HG03135 (cell line): ENCODE measurements at regions not wholly inside any gene's neighbourhood (a gene's known extent, or its start where the extent isn't known, plus 50 kb on each side); places are given as distances from the start of the nearest gene placed in this dataset.

ENCODE experiments used
- ATAC-seq: cut with Tn5 transposase; IDR thresholded peaks from one replicate; pipeline ENCODE4 v1.9.1; 2021; ENCODE audit warnings: mild to moderate bottlenecking, moderate library complexity; ENCODE audit not compliant: unreplicated experiment

DNA sequence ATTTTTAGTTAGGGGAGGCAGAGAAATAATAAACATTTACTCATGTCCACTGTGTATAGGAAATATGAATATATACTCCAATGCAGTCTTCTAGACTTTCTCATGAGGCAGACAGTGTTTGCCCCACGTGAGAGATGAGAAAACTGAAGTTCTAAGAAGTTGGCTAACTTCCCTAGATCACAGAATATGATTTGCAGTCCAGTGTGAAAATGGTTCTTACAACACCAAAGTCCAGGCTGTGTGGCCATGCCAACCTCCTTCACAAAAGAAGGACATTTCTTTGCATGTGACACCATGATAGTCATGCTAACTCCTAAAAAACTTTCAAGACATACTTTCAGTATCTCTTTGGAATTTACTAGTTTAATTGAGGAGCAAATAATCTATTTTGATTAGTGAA, 143.7 kb downstream of the IRS1 start:
- no peak for ATAC-seq

GRCh38 chr2:226652983-226653765, 146.4 kb downstream of the IRS1 start:
- ATAC-seq: no peak

GRCh38 chr2:226652369-226652768, 147.3 kb downstream of the IRS1 start:
- ATAC-seq: peak; percentile 67

GRCh38 chr2:226649871-226650660, 149.6 kb downstream of the IRS1 start:
- ATAC-seq: peak; percentile 78

DNA sequence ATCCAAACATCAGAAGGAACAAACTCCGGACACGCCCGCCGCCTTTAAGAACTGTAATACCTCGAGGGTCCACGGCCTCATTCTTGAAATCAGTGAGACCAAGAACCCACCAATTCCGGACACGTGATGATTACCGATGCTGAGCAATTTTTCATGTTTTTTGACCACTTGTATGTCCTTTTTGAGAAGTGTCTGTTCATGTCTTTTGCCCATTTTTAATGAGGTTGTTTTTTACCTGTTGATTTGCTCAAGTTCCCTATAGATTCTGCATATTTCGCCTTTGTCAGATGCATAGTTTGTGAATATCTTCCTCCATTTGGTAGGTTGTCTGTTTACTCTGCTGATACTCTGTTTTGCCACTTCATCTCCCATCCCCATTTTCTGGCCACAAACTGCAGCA, 150.4 kb downstream of the IRS1 start:
- ATAC-seq: no peak

DNA sequence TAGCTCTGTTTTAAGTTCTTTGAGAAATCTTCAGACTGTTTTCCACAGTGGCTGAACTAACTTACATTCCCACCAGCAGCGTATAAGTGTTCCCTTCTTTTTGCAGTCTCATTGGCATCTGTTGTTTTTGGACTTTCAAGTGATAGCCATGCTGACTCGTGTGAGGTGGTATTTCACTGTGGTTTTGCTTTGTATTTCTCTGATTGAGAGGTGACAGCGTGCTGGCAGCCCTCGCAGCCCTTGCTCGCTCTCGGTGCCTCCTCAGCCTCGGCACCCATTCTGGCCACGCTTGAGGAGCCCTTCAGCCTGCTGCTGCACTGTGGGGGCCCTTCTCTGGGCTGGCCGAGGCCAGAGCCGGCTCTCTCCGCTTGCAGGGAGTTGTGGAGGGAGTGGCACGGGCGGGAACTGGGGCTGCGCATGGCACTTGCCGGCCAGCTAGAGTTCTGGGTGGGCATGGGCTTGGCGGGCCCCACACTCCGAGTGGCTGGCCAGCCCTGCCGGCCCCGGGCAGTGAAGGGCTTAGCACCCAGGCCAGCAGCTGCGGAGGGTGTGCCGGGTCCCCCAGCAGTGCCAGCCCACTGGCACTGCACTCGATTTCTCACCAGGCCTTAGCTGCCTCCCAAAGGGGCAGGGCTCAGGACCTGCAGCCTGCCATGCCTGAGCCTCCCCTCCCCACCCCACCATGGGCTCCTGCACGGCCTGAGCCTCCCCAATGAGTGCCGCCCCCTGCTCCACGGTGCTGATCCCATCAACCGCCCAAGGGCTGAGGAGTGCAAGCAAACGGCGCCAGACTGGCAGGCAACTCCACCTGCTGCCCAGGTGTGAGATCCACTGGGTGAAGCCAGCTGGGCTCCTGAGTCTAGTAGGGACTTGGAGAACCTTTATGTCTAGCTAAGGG, 151.8 kb downstream of the IRS1 start:
- no peak for ATAC-seq

DNA sequence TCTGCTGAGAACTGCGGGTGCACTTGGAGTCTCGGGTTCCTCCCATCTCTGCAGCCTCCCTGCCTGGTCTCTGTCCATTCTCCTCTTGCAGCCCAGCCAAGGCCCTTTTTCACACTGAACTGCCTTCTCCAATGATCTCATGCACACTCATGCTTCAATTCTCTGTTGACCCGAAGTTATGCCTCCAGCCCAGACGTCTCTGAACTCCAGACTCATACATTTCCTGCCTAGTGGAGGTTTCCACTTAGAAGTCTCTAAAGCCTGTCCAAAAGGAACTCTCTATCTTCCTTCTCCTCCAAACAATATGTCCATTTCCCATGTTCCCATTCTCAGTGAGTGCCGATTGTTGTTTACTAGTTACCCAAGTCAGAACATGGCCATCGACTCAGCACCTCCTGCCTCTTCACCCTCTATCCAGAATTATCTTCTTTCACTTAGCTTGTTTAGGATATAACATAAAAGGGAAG, 155.2 kb downstream of the IRS1 start:
- ATAC-seq: no peak

DNA sequence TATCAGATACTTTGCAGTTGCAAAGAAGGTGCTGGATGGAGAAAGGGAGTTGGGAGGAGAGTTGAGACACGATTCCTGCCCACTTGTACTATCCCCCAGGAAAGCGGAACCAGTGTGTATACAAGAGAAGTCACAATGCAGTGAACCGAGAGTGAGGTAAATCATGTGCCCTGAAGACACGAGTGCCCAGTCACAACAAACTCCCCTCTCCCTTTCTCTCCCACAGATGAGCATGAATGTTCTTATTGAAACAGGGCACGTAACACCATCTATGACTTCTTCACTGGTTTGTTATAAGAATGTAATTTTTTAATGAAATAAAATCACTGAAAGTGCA, 155.7 kb downstream of the IRS1 start:
- no peak for ATAC-seq

GRCh38 chr2:226643030-226643945, 156.3 kb downstream of the IRS1 start:
- ATAC-seq: no peak

DNA sequence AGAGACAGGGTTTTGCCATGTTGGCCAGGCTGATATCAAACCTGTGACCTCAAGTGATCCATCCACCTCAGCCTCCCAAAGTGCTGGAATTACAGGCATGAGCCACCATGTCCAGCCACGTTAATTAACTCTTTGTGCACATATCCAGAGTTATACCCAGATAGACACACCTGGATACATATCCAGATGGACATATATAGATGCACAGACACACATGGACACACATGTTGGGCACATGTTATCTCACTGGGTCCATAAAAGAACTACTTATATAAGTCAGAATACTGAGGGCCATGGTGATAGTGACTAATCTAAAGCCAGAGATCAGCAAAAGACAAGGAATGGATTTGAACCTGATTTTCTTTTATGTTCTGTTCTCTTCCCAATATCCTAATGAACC, 158.6 kb downstream of the IRS1 start:
- no peak for ATAC-seq

- no peak for ATAC-seq
These were observed 159.1 kb downstream of the IRS1 start for GRCh38 chr2:226640501-226640900.

GRCh38 chr2:226639550-226639949, 160.1 kb downstream of the IRS1 start:
- ATAC-seq: no peak

- no peak for ATAC-seq
These were observed 161.0 kb downstream of the IRS1 start for GRCh38 chr2:226638576-226638975.

- no peak for ATAC-seq
These were observed 162.2 kb downstream of the IRS1 start for GRCh38 chr2:226637383-226637782.

DNA sequence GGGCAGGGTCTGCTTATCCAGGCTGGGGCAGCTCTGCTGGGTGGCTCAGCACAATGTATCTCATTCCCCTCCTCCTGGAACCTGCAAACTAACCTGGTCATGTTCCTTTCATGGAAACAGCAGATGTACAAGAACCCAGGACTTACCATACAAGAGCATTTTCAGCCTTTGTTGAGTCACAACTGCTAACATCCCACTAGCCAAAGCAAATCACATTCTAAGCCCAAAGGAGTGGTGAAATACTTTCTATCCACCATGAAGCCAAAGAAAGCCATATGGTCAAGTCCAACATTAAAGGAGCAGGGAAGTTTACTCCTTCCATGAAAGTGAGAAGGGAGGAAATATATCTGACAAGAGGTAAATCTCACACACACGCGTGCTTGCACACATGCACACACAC, 163.0 kb downstream of the IRS1 start:
- ATAC-seq: no peak

DNA sequence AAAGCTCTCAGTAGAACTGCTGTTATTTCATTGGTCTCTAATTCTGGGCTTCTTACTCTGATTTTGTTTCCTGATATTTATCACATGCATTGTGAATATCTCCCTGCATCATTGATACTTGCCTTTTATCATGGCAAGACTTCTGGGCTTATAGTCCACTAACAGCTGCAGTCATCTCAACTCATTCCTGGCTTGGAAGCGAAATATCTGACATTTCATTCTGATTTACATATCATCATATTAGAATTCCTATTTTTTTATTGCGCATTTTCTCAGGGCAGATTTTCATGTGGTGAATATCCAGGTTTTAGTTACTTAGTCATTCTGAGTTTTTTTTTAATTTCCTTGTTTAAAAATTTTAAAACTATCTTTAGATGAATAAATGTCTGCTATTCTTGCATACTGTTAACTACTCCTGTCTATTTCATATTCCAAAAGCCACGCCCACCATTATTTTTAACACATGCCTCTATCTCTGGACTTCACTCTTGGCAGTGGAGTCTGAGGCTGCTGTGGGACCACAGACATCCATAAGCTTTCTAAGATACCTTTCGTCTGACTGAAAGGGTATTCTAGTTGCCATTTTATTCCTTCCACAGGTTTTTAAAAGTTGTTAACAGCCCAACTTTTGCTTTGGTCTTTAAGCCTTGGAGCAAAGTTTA, 164.5 kb downstream of the IRS1 start:
- no peak for ATAC-seq

DNA sequence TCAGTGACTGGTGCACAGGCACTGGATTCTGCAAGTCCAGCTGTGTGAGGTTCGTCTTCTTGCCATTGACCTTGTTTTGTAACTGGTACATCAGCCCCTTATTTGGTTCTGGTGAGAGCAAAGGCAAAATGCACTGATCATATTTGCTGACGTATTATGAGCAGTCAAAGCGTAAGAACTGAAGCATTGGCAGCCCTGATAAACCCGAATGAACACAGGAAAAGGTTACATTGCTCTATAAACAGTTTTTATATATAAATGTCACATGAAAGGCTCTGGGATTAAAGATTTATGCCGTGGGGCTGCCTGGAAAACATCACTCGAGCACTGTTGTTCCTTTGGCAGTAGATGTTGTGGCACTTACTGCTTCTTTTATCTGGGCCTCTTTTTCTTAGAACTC, 167.9 kb downstream of the IRS1 start:
- no peak for ATAC-seq

DNA sequence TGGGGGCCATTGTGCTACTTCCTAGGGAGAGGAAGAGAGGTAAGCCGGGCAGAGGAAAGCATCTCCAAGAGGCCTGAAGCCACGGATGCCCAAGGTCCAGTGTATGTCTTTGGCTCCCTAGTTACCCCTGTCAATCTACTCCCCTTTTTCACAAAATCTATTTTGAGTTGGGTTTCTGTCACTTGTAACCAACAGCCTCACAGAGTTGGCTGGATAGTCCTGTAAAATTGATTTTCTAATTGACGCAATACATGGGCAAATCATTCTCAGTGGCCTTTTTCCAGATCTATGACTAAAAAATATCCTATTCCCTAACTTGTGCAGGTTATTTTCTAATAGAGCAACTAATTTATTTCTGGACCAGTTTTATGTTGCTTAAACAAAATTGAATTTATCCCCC, 168.4 kb downstream of the IRS1 start:
- ATAC-seq: no peak

GRCh38 chr2:226625946-226626345, 173.7 kb downstream of the IRS1 start:
- ATAC-seq: no peak
